Esophagus muscularis mucosa (tissue), 4 donors: ENCODE measurements at regions not wholly inside any gene's neighbourhood (a gene's known extent, or its start where the extent isn't known, plus 50 kb on each side); places are given as distances from the start of the nearest gene placed in this dataset.

Experiments used
- EP300 ChIP-seq: sonication (generic); formaldehyde crosslinking; IDR thresholded peaks from one replicate; pipeline ENCODE4 v1.6.1; 2017; ENCODE audit warnings: antibody characterized with exemption
- POLR2A ChIP-seq: fragments of 450-650 bp; IDR thresholded peaks from one replicate; pipeline ENCODE4 v1.6.1; 2017; ENCODE audit warnings: antibody characterized with exemption, moderate library complexity, mild to moderate bottlenecking, low read depth
- TF ChIP-seq, protein P1 (sequence below), 3 experiments: fragments of 200-600 bp in 2 of 3; fragments of 450-650 bp in 1 of 3; sonication (generic) in 2 of 3; IDR thresholded peaks; one replicate each; pipeline ENCODE4 v1.5.1; 2017 to 2019; ENCODE audit warnings: antibody characterized with exemption in 3 of 3, mild to moderate bottlenecking in 2 of 3, moderate library complexity in 1 of 3

GRCh38 chr21:28767523-28767922 is 225.2 kb downstream of the LTN1 start:
- TF ChIP-seq, protein P1, sequence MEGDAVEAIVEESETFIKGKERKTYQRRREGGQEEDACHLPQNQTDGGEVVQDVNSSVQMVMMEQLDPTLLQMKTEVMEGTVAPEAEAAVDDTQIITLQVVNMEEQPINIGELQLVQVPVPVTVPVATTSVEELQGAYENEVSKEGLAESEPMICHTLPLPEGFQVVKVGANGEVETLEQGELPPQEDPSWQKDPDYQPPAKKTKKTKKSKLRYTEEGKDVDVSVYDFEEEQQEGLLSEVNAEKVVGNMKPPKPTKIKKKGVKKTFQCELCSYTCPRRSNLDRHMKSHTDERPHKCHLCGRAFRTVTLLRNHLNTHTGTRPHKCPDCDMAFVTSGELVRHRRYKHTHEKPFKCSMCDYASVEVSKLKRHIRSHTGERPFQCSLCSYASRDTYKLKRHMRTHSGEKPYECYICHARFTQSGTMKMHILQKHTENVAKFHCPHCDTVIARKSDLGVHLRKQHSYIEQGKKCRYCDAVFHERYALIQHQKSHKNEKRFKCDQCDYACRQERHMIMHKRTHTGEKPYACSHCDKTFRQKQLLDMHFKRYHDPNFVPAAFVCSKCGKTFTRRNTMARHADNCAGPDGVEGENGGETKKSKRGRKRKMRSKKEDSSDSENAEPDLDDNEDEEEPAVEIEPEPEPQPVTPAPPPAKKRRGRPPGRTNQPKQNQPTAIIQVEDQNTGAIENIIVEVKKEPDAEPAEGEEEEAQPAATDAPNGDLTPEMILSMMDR (IDR thresholded peaks at IDR 0.05), result no peak
- TF ChIP-seq EP300 (no peak), POLR2A (no peak)
